K562 (cell line): ENCODE measurements at regions not wholly inside any gene's neighbourhood (a gene's known extent, or its start where the extent isn't known, plus 50 kb on each side); places are given as distances from the start of the nearest gene placed in this dataset.

ENCODE experiments used
- ATAC-seq: fragments of 200-7000 bp; cut with Tn5 transposase; 3 replicates; pipeline ENCODE4 v1.9.1; 2020; ENCODE audit warnings: moderate library complexity
- BruUV-seq: library from RNA; stranded (reverse); fragments of 400-500 nt; replicated peaks from 2 replicates; lab custom pipeline; 2021; lab: Mats Ljungman, UMichigan
- CTCF ChIA-PET: fragments of 300-600 bp; formaldehyde crosslinking; extraction: SDS; loops from one replicate; lab custom pipeline; 2021; ENCODE audit warnings: low intra/inter-chr PET ratio; lab: Yijun Ruan, JAX
- POLR2A ChIA-PET: fragments of 300-600, 350-650 bp; sonication (Branson Sonifier 250); formaldehyde crosslinking; extraction: SDS; loops from one replicate; lab custom pipeline; 2021; ENCODE audit warnings: antibody characterized with exemption, inconsistent platforms; lab: Yijun Ruan, JAX
- DNase-seq, 4 experiments: peaks; one replicate each; pipeline versions ENCODE4 v3.0.0 to v3.0.0-alpha.2; 2011 to 2018; ENCODE audit warnings: low spot score in 3 of 4, mixed read lengths in 3 of 4; ENCODE audit errors: extremely low read depth in 1 of 4
- FAIRE-seq: peaks from 2 replicates; lab custom pipeline; 2011; peaks lifted over from hg19 to GRCh38; lab: Jason Lieb, UNC
- H2AFZ ChIP-seq: 2 replicates; pipeline ENCODE4 v1.6.0; 2011; ENCODE audit warnings: low read depth, low read length, control low read depth, inconsistent platforms
- H3K27ac ChIP-seq: fragments of 200-600 bp; 3 replicates; pipeline ENCODE4 v1.8.0; 2011; ENCODE audit warnings: low read depth, mild to moderate bottlenecking, control low read depth, inconsistent platforms, low read length, moderate library complexity, mixed read lengths; ENCODE audit errors: extremely low read depth
- H3K27me3 ChIP-seq, 2 experiments: fragments of 300-600 bp in 1 of 2; 2 replicates in 1 of 2; 3 replicates in 1 of 2; pipeline versions ENCODE4 v1.6.0 to v1.8.0; 2011; ENCODE audit warnings: inconsistent platforms in 2 of 2, low read length in 2 of 2, mild to moderate bottlenecking in 1 of 2, mixed read lengths in 1 of 2, moderate library complexity in 1 of 2; ENCODE audit not compliant: control insufficient read depth in 2 of 2, insufficient read depth in 2 of 2
- H3K36me3 ChIP-seq: fragments of 300-600 bp; 3 replicates; pipeline ENCODE4 v1.8.0; 2011; ENCODE audit warnings: mild to moderate bottlenecking, low read length, inconsistent platforms; ENCODE audit not compliant: control insufficient read depth, insufficient read depth
- H3K4me1 ChIP-seq, 2 experiments: fragments of 200-600 bp in 1 of 2; replicated peaks in 1 of 2; 2 replicates in 1 of 2; 3 replicates in 1 of 2; pipeline versions ENCODE4 v1.5.1 to v1.8.0; 2011; ENCODE audit warnings: inconsistent platforms in 2 of 2, low read length in 2 of 2, mild to moderate bottlenecking in 1 of 2, mixed read lengths in 1 of 2, moderate library complexity in 1 of 2; ENCODE audit not compliant: control insufficient read depth in 2 of 2, insufficient read depth in 2 of 2
- H3K4me2 ChIP-seq: 2 replicates; pipeline ENCODE4 v1.6.1; 2011; ENCODE audit warnings: low read length, control low read depth, inconsistent platforms, mixed read lengths; ENCODE audit not compliant: insufficient read depth
- H3K4me3 ChIP-seq: fragments of 200-600 bp; sonication (generic), shearing (Covaris generic); 2 replicates; pipeline ENCODE4 v1.5.1; 2016; ENCODE audit warnings: control low read depth, inconsistent platforms
- H3K79me2 ChIP-seq: fragments of 200-600 bp; 3 replicates; pipeline ENCODE4 v1.8.0; 2011; ENCODE audit warnings: low read length, inconsistent platforms; ENCODE audit not compliant: control insufficient read depth, insufficient read depth
- H3K9ac ChIP-seq, 2 experiments: 2 replicates each; pipeline versions ENCODE4 v1.6.0 to v1.6.1; 2011; ENCODE audit warnings: low read depth in 2 of 2, low read length in 2 of 2, control low read depth in 1 of 2, inconsistent platforms in 1 of 2, mild to moderate bottlenecking in 1 of 2, mixed read lengths in 1 of 2; ENCODE audit not compliant: insufficient read depth in 1 of 2
- H3K9me1 ChIP-seq: one replicate; pipeline ENCODE4 v1.6.0; 2011; ENCODE audit warnings: inconsistent platforms, mild to moderate bottlenecking, low read length, moderate library complexity; ENCODE audit not compliant: control insufficient read depth, insufficient read depth
- H3K9me3 ChIP-seq: replicated peaks from 2 replicates; pipeline ENCODE4 v1.5.1; 2011; ENCODE audit warnings: low read depth, low read length, inconsistent platforms; ENCODE audit not compliant: control insufficient read depth, insufficient read depth
- H4K20me1 ChIP-seq: replicated peaks from 2 replicates; pipeline ENCODE4 v1.6.1; 2011; ENCODE audit warnings: low read length, inconsistent platforms, mixed read lengths; ENCODE audit not compliant: control insufficient read depth, insufficient read depth
- CHD1 ChIP-seq: fragments of 200-600 bp; sonication (generic); IDR thresholded peaks from one replicate; pipeline ENCODE4 v1.6.1; 2012; ENCODE audit warnings: mild to moderate bottlenecking, moderate library complexity, low read length, inconsistent platforms
- GABPB2 ChIP-seq: fragments of 250-450 bp; sonication (Bioruptor Pico); conservative IDR thresholded peaks from 2 replicates; pipeline ENCODE4 v1.5.1; 2021; ENCODE audit warnings: mild to moderate bottlenecking
- NFIX ChIP-seq: fragments of 250-450 bp; sonication (Bioruptor Pico); IDR thresholded peaks from 2 replicates; pipeline ENCODE4 v1.4.0; 2020; ENCODE audit warnings: low read depth, mild to moderate bottlenecking, moderate library complexity
- NFYB ChIP-seq: IDR thresholded peaks from 2 replicates; pipeline ENCODE4 v1.6.1; 2011; ENCODE audit warnings: mild to moderate bottlenecking, moderate library complexity; ENCODE audit not compliant: insufficient read length; ENCODE audit errors: extremely low read depth
- RHOXF2B ChIP-seq: fragments of 250-450 bp; sonication (Bioruptor Pico); conservative IDR thresholded peaks from 2 replicates; pipeline ENCODE4 v1.5.1; 2021
- RREB1 ChIP-seq: fragments of 250-450 bp; sonication (Bioruptor Pico); IDR thresholded peaks from 2 replicates; pipeline ENCODE4 v1.4.0; 2020
- TCFL5 ChIP-seq: fragments of 250-450 bp; sonication (Bioruptor Pico); conservative IDR thresholded peaks from 2 replicates; pipeline ENCODE4 v1.6.1; 2021; ENCODE audit warnings: mild to moderate bottlenecking, moderate library complexity, matching md5 sums
- ZNF445 ChIP-seq: fragments of 250-450 bp; sonication (Bioruptor Pico); IDR thresholded peaks from 2 replicates; pipeline ENCODE4 v1.4.0; 2020; ENCODE audit warnings: low read depth, mild to moderate bottlenecking, moderate library complexity
- WGBS: fragments of 100-300 bp; shearing (Covaris generic); methylation state at CpG from one replicate; pipeline ENCODE4 v1.1.6; 2016; ENCODE audit warnings: low coverage, mixed read lengths; ENCODE audit not compliant: insufficient coverage; ENCODE audit errors: missing lambda C conversion rate; 5-methylcytosine and 5-hydroxymethylcytosine counted together
- in situ Hi-C: fragments of 300-500 bp; cut with MboI; formaldehyde crosslinking; loops from 4 replicates; pipeline ENCODE4 v1.15.0; 2018; ENCODE audit warnings: inconsistent platforms, mixed read lengths
- intact Hi-C: fragments of 100-400 bp; cut with micrococcal nuclease; formaldehyde crosslinking; loops from 2 replicates; pipeline ENCODE4 v1.14.2; 2022

GRCh38 chr13:33402975-33403374, 117.4 kb upstream of the STARD13 start:
- in situ Hi-C loops = no loop called here
- ATAC-seq = no peak

GRCh38 chr13:33403807-33404362, 118.3 kb upstream of the STARD13 start:
- H4K20me1 ChIP-seq = no peaks in the 10 kb centered on the region
- H3K9me1 ChIP-seq = no peaks in the 10 kb centered on the region
- H3K9ac ChIP-seq = no peak overlapping the region
- no TSS peak for BruUV-seq
- H3K9me3 ChIP-seq = no peaks in the 10 kb centered on the region
- no peak overlapping the region for H3K4me2 ChIP-seq
- H3K27ac ChIP-seq = no peak overlapping the region
- H2AFZ ChIP-seq = no peak overlapping the region
- ATAC-seq = no peak
- no peaks in the 10 kb centered on the region for H3K36me3 ChIP-seq
- CTCF ChIA-PET = no interaction called here
- no peak overlapping the region for H3K4me3 ChIP-seq
- POLR2A ChIA-PET = no interaction called here
- no peaks in the 10 kb centered on the region for H3K79me2 ChIP-seq
- in situ Hi-C loops (no loop called here), intact Hi-C loops (no loop called here)
- H3K4me1 ChIP-seq = no peaks in the 10 kb centered on the region
- FAIRE-seq = no peak
- DNase-seq = no peak
- 0% methylated on average over 5 of the region's 5 CpGs for WGBS
- no peaks in the 10 kb centered on the region for H3K27me3 ChIP-seq
- TF ChIP-seq ZNF445 (CRISPR knock-in tag) = no peak
- TF ChIP-seq RHOXF2B = no peak
- TF ChIP-seq GABPB2 (CRISPR knock-in tag) = no peak
- no peak for TF ChIP-seq NFYB
- TF ChIP-seq RREB1 (CRISPR knock-in tag) = no peak
- no peak for TF ChIP-seq NFIX (CRISPR knock-in tag)

More at GRCh38 chr13:33402975-33403374, 117.4 kb upstream of the STARD13 start:
- FAIRE-seq (no peak), DNase-seq (no peak)
- H3K4me3 ChIP-seq = no peak overlapping the region
- H3K4me1 ChIP-seq = no peaks in the 10 kb centered on the region
- ChIA-PET POLR2A (no interaction called here), CTCF (no interaction called here)
- H3K27me3 ChIP-seq = no peaks in the 10 kb centered on the region
- H3K9ac ChIP-seq = no peak overlapping the region
- H3K36me3 ChIP-seq = no peaks in the 10 kb centered on the region
- H2AFZ ChIP-seq = no peak overlapping the region
- 0% methylated on average over 3 of the region's 7 CpGs for WGBS
- H3K27ac ChIP-seq = no peak overlapping the region
- intact Hi-C loops = no loop called here
- TF ChIP-seq TCFL5 (CRISPR knock-in tag) (no peak), CHD1 (no peak)
- no peaks in the 10 kb centered on the region for H3K9me1 ChIP-seq
- H4K20me1 ChIP-seq = no peaks in the 10 kb centered on the region
- no peaks in the 10 kb centered on the region for H3K9me3 ChIP-seq
- BruUV-seq = no TSS peak
- H3K4me2 ChIP-seq = no peak overlapping the region
- H3K79me2 ChIP-seq = no peaks in the 10 kb centered on the region
